Stimulated activated memory B cell treated with anti-CD40 and anti-IgM and Interleukin-4, amounts not matched to agents 10 μg/mL and 1 μg/mL and 100 μg/mL, for 72 hours (primary cell): ENCODE measurements at regions not wholly inside any gene's neighbourhood (a gene's known extent, or its start where the extent isn't known, plus 50 kb on each side); places are given as distances from the start of the nearest gene placed in this dataset.
A peak's percentile ranks its signal among the peaks of the same experiment; 100 is the strongest.
"Not testable (repeated sequence)": the region's sequence is repeated elsewhere in the genome, so short reads cannot be mapped to it uniquely, and the experiment has no call there.

Experiments
- ATAC-seq: fragments of 150-1000 bp; cut with Tn5 transposase; 2 replicates; pipeline ENCODE4 v1.10.0; 2021
- H3K27ac Mint-ChIP-seq: one replicate; pipeline ENCODE4 v1.8.0; 2022; ENCODE audit warnings: mild to moderate bottlenecking, mixed read lengths
- H3K27me3 Mint-ChIP-seq: one replicate; pipeline ENCODE4 v1.8.0; 2022; ENCODE audit warnings: mixed read lengths
- H3K36me3 Mint-ChIP-seq: one replicate; pipeline ENCODE4 v1.8.0; 2022; ENCODE audit warnings: mixed read lengths
- H3K4me1 Mint-ChIP-seq: one replicate; pipeline ENCODE4 v1.8.0; 2022; ENCODE audit warnings: mixed read lengths
- H3K4me3 Mint-ChIP-seq: one replicate; pipeline ENCODE4 v1.8.0; 2022; ENCODE audit warnings: mild to moderate bottlenecking, moderate library complexity, mixed read lengths
- H3K9me3 Mint-ChIP-seq: one replicate; pipeline ENCODE4 v1.8.0; 2022; ENCODE audit warnings: mixed read lengths

- not testable (repeated sequence) for ATAC-seq, H3K4me3 Mint-ChIP-seq, H3K27me3 Mint-ChIP-seq, H3K27ac Mint-ChIP-seq
- H3K4me1 Mint-ChIP-seq, result peaks cover 68% of the 10 kb centered on the region
- H3K36me3 Mint-ChIP-seq, result peaks cover 27% of the 10 kb centered on the region
- H3K9me3 Mint-ChIP-seq, result peaks cover 12% of the 10 kb centered on the region
These were observed 60.1 kb upstream of the ENPP6 start for GRCh38 chr4:184277769-184278168.

GRCh38 chr4:184277010-184277409 is 59.3 kb upstream of the ENPP6 start:
- H3K27me3 Mint-ChIP-seq, H3K4me3 Mint-ChIP-seq, ATAC-seq: not testable (repeated sequence)
- H3K4me1 Mint-ChIP-seq, result peaks cover 66% of the 10 kb centered on the region
- H3K9me3 Mint-ChIP-seq, result peaks cover 12% of the 10 kb centered on the region
- H3K27ac Mint-ChIP-seq, result peak overlapping the region; percentile 56
- peaks cover 27% of the 10 kb centered on the region for H3K36me3 Mint-ChIP-seq

- not testable (repeated sequence) for ATAC-seq
These were observed 58.7 kb upstream of the ENPP6 start for GRCh38 chr4:184276346-184276745.

GRCh38 chr4:184275766-184276165 is 58.1 kb upstream of the ENPP6 start:
- Mint-ChIP-seq H3K9me3 (peaks cover 13% of the 10 kb centered on the region), H3K27ac (peak overlapping the region; percentile 72), H3K27me3 (no peaks in the 10 kb centered on the region), H3K4me3 (no peak overlapping the region), H3K36me3 (peaks cover 27% of the 10 kb centered on the region), H3K4me1 (peaks cover 57% of the 10 kb centered on the region)
- ATAC-seq, result no peak

More at GRCh38 chr4:184276346-184276745, 58.7 kb upstream of the ENPP6 start:
- peaks cover 27% of the 10 kb centered on the region for H3K36me3 Mint-ChIP-seq
- H3K4me3 Mint-ChIP-seq, H3K27me3 Mint-ChIP-seq: not testable (repeated sequence)
- H3K27ac Mint-ChIP-seq, result peak overlapping the region; percentile 56
- H3K4me1 Mint-ChIP-seq, result peaks cover 60% of the 10 kb centered on the region
- H3K9me3 Mint-ChIP-seq, result peaks cover 12% of the 10 kb centered on the region

GRCh38 chr4:184274286-184274951 is 56.7 kb upstream of the ENPP6 start:
- no peaks in the 10 kb centered on the region for H3K27me3 Mint-ChIP-seq
- no peak overlapping the region for H3K4me3 Mint-ChIP-seq
- H3K9me3 Mint-ChIP-seq, result peaks cover 17% of the 10 kb centered on the region
- peak overlapping the region; percentile 72 for H3K27ac Mint-ChIP-seq
- H3K4me1 Mint-ChIP-seq, result peaks cover 57% of the 10 kb centered on the region
- no peak for ATAC-seq
- H3K36me3 Mint-ChIP-seq, result peaks cover 36% of the 10 kb centered on the region

GRCh38 chr4:184273166-184274147 is 55.8 kb upstream of the ENPP6 start:
- no peaks in the 10 kb centered on the region for H3K27me3 Mint-ChIP-seq
- peaks cover 17% of the 10 kb centered on the region for H3K9me3 Mint-ChIP-seq
- peaks cover 53% of the 10 kb centered on the region for H3K4me1 Mint-ChIP-seq
- peak overlapping the region; percentile 72 for H3K27ac Mint-ChIP-seq
- peaks cover 32% of the 10 kb centered on the region for H3K36me3 Mint-ChIP-seq
- ATAC-seq, result peak; percentile 43
- H3K4me3 Mint-ChIP-seq, result no peak overlapping the region

GRCh38 chr4:184270808-184271413 is 53.2 kb upstream of the ENPP6 start:
- H3K27ac Mint-ChIP-seq, result peak overlapping the region; percentile 90
- peaks cover 61% of the 10 kb centered on the region for H3K4me1 Mint-ChIP-seq
- ATAC-seq, result no peak
- H3K4me3 Mint-ChIP-seq, result peak overlapping the region; percentile 1
- peaks cover 17% of the 10 kb centered on the region for H3K36me3 Mint-ChIP-seq
- peaks cover 5% of the 10 kb centered on the region for H3K9me3 Mint-ChIP-seq
- H3K27me3 Mint-ChIP-seq, result no peaks in the 10 kb centered on the region

GRCh38 chr4:184269879-184270430 is 52.3 kb upstream of the ENPP6 start:
- peaks cover 63% of the 10 kb centered on the region for H3K4me1 Mint-ChIP-seq
- H3K27ac Mint-ChIP-seq, result peak overlapping the region; percentile 90
- H3K9me3 Mint-ChIP-seq, result peaks cover 5% of the 10 kb centered on the region
- H3K4me3 Mint-ChIP-seq, result peak overlapping the region; percentile 1
- peaks cover 12% of the 10 kb centered on the region for H3K36me3 Mint-ChIP-seq
- no peaks in the 10 kb centered on the region for H3K27me3 Mint-ChIP-seq
- no peak for ATAC-seq

GRCh38 chr4:184268584-184269160 is 51.0 kb upstream of the ENPP6 start:
- Mint-ChIP-seq H3K4me3 (peak overlapping the region; percentile 76), H3K9me3 (peaks cover 5% of the 10 kb centered on the region), H3K36me3 (peaks cover 10% of the 10 kb centered on the region), H3K4me1 (peaks cover 60% of the 10 kb centered on the region), H3K27ac (peak overlapping the region; percentile 90), H3K27me3 (no peaks in the 10 kb centered on the region)
- ATAC-seq, result no peak

- Mint-ChIP-seq H3K4me3 (peak overlapping the region; percentile 76), H3K36me3 (peaks cover 10% of the 10 kb centered on the region), H3K27ac (peak overlapping the region; percentile 90), H3K27me3 (no peaks in the 10 kb centered on the region), H3K9me3 (peaks cover 5% of the 10 kb centered on the region), H3K4me1 (peaks cover 67% of the 10 kb centered on the region)
- ATAC-seq, result peak; percentile 96
These were observed 50.3 kb upstream of the ENPP6 start for GRCh38 chr4:184267673-184268583.
